ENCODE measurements at regions not wholly inside any gene's neighbourhood (a gene's known extent, or its start where the extent isn't known, plus 50 kb on each side); places are given as distances from the start of the nearest gene placed in this dataset.

- no peak for TF ChIP-seq EZH2phosphoT487 (IDR thresholded peaks at IDR 0.05; ENCODE audit: borderline replicate concordance)
- TF ChIP-seq, protein P1, sequence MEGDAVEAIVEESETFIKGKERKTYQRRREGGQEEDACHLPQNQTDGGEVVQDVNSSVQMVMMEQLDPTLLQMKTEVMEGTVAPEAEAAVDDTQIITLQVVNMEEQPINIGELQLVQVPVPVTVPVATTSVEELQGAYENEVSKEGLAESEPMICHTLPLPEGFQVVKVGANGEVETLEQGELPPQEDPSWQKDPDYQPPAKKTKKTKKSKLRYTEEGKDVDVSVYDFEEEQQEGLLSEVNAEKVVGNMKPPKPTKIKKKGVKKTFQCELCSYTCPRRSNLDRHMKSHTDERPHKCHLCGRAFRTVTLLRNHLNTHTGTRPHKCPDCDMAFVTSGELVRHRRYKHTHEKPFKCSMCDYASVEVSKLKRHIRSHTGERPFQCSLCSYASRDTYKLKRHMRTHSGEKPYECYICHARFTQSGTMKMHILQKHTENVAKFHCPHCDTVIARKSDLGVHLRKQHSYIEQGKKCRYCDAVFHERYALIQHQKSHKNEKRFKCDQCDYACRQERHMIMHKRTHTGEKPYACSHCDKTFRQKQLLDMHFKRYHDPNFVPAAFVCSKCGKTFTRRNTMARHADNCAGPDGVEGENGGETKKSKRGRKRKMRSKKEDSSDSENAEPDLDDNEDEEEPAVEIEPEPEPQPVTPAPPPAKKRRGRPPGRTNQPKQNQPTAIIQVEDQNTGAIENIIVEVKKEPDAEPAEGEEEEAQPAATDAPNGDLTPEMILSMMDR (conservative IDR thresholded peaks at IDR 0.05; ENCODE audit: low read length) = no peak
- Histone ChIP-seq H3K9me2 (replicated peaks; ENCODE audit: low read depth, low read length) (no peaks in the 10 kb centered on the region), H3F3A (ENCODE audit: low read depth) (no peaks in the 10 kb centered on the region)
Measured at GRCh38 chr2:160794926-160795325, 301.3 kb upstream of the RBMS1 start.

DNA sequence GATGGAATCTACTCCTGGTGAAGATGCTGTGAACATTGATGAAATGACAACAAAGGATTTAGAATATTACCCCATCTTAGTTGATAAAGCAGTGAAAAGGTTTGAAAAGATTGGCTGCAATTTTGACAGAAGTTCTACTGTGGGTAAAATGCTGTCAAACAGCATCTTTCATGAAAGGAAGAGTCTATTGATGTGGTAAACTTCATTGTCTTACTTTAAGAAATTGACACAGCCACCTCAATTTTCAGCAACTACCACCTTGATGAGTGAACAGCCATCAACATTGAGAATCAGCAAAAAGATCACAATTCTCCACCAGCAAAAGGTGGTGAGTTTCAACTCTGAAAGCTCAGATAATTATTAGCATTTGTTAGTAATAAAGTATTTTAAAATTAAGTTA is 310.3 kb upstream of the RBMS1 start:
- H3F3A ChIP-seq (ENCODE audit: low read depth) = no peaks in the 10 kb centered on the region
- no peaks in the 10 kb centered on the region for H3K27me3 ChIP-seq (ENCODE audit: insufficient read depth, low read length, poor library complexity, severe bottlenecking)
- no peaks in the 10 kb centered on the region; the same call in 1 of the 2 replicates for H3K9me3 ChIP-seq (ENCODE audit: insufficient read depth, low read depth, low read length)
- TF ChIP-seq, protein P1 (conservative IDR thresholded peaks at IDR 0.05; ENCODE audit: low read length) = no peak
- TF ChIP-seq EZH2phosphoT487 (IDR thresholded peaks at IDR 0.05; ENCODE audit: borderline replicate concordance) = no peak
- no peak overlapping the region for H3K4me3 ChIP-seq (ENCODE audit: low read length, poor library complexity, severe bottlenecking)
- no peak overlapping the region for H3K9ac ChIP-seq (ENCODE audit: low read depth, low read length, poor library complexity, severe bottlenecking)
- H3K4me2 ChIP-seq (ENCODE audit: low read depth, low read length, poor library complexity, severe bottlenecking) = no peak overlapping the region
- no peaks in the 10 kb centered on the region for H3K79me2 ChIP-seq (ENCODE audit: insufficient read depth, low read length)
- no peak overlapping the region for H2AFZ ChIP-seq (ENCODE audit: low read length)
- H3K4me1 ChIP-seq (ENCODE audit: insufficient read depth, low read length, poor library complexity, severe bottlenecking) = no peaks in the 10 kb centered on the region
- no peaks in the 10 kb centered on the region for H3K36me3 ChIP-seq (ENCODE audit: insufficient read depth, low read length)
- no peaks in the 10 kb centered on the region for H4K20me1 ChIP-seq (ENCODE audit: insufficient read depth, low read length, poor library complexity, severe bottlenecking)
- H3K9me2 ChIP-seq (replicated peaks; ENCODE audit: low read depth, low read length) = no peaks in the 10 kb centered on the region

More at GRCh38 chr2:160794926-160795325, 301.3 kb upstream of the RBMS1 start:
- H3K4me2 ChIP-seq (ENCODE audit: low read depth, low read length, poor library complexity, severe bottlenecking) = peak overlapping the region; percentile 24
- no peaks in the 10 kb centered on the region for H3K27me3 ChIP-seq (ENCODE audit: insufficient read depth, low read length, poor library complexity, severe bottlenecking)
- peaks cover 17% of the 10 kb centered on the region for H3K4me1 ChIP-seq (ENCODE audit: insufficient read depth, low read length, poor library complexity, severe bottlenecking)
- H3K9me3 ChIP-seq (ENCODE audit: insufficient read depth, low read depth, low read length) = peaks cover 5% of the 10 kb centered on the region; the same call in 1 of the 2 replicates
- no peaks in the 10 kb centered on the region for H3K36me3 ChIP-seq (ENCODE audit: insufficient read depth, low read length)
- no peaks in the 10 kb centered on the region for H3K79me2 ChIP-seq (ENCODE audit: insufficient read depth, low read length)
- H2AFZ ChIP-seq (ENCODE audit: low read length) = no peak overlapping the region
- H3K9ac ChIP-seq (ENCODE audit: low read depth, low read length, poor library complexity, severe bottlenecking) = no peak overlapping the region
- no peaks in the 10 kb centered on the region for H4K20me1 ChIP-seq (ENCODE audit: insufficient read depth, low read length, poor library complexity, severe bottlenecking)
- H3K4me3 ChIP-seq (ENCODE audit: low read length, poor library complexity, severe bottlenecking) = no peak overlapping the region

GRCh38 chr2:160810406-160810805 is 316.8 kb upstream of the RBMS1 start:
- H3K4me2 ChIP-seq (ENCODE audit: low read depth, low read length, poor library complexity, severe bottlenecking) = no peak overlapping the region
- H3K36me3 ChIP-seq (ENCODE audit: insufficient read depth, low read length) = no peaks in the 10 kb centered on the region
- no peaks in the 10 kb centered on the region; the same call in 1 of the 2 replicates for H3K9me3 ChIP-seq (ENCODE audit: insufficient read depth, low read depth, low read length)
- H3K79me2 ChIP-seq (ENCODE audit: insufficient read depth, low read length) = no peaks in the 10 kb centered on the region
- H4K20me1 ChIP-seq (ENCODE audit: insufficient read depth, low read length, poor library complexity, severe bottlenecking) = no peaks in the 10 kb centered on the region
- no peak overlapping the region for H3K9ac ChIP-seq (ENCODE audit: low read depth, low read length, poor library complexity, severe bottlenecking)
- no peaks in the 10 kb centered on the region for H3F3A ChIP-seq (ENCODE audit: low read depth)
- no peaks in the 10 kb centered on the region for H3K4me1 ChIP-seq (ENCODE audit: insufficient read depth, low read length, poor library complexity, severe bottlenecking)
- no peaks in the 10 kb centered on the region for H3K27me3 ChIP-seq (ENCODE audit: insufficient read depth, low read length, poor library complexity, severe bottlenecking)
- no peak overlapping the region for H3K4me3 ChIP-seq (ENCODE audit: low read length, poor library complexity, severe bottlenecking)
- TF ChIP-seq, protein P1 (conservative IDR thresholded peaks at IDR 0.05; ENCODE audit: low read length) = no peak
- no peak for TF ChIP-seq EZH2phosphoT487 (IDR thresholded peaks at IDR 0.05; ENCODE audit: borderline replicate concordance)
- no peak overlapping the region for H2AFZ ChIP-seq (ENCODE audit: low read length)
- no peaks in the 10 kb centered on the region for H3K9me2 ChIP-seq (replicated peaks; ENCODE audit: low read depth, low read length)

Measured in Loucy (cell line).